H1 (cell line): ENCODE measurements at regions not wholly inside any gene's neighbourhood (a gene's known extent, or its start where the extent isn't known, plus 50 kb on each side); places are given as distances from the start of the nearest gene placed in this dataset.

Experiments
- CTCF ChIA-PET: fragments of 300-600 bp; sonication (Branson Sonifier 250); formaldehyde crosslinking; loops from one replicate; lab custom pipeline; 2021; ENCODE audit not compliant: partially characterized antibody; lab: Charles Lee
- POLR2A ChIA-PET: fragments of 300-600 bp; sonication (Branson Sonifier 250); formaldehyde crosslinking; loops from one replicate; lab custom pipeline; 2021; ENCODE audit warnings: inconsistent platforms; ENCODE audit not compliant: partially characterized antibody; lab: Charles Lee
- DNase-seq, 2 experiments: peaks; one replicate each; pipeline versions ENCODE4 v3.0.0 to v3.0.0-alpha.2; 2010 to 2022; ENCODE audit warnings: low spot score in 2 of 2, low read depth in 1 of 2, mixed read lengths in 1 of 2
- FAIRE-seq: peaks from 2 replicates; lab custom pipeline; 2011; peaks lifted over from hg19 to GRCh38; lab: Jason Lieb, UNC
- H2AFZ ChIP-seq: 2 replicates; pipeline ENCODE4 v1.8.1; 2012; ENCODE audit warnings: low read length, inconsistent platforms
- H2AK5ac ChIP-seq: 2 replicates; pipeline ENCODE4 v1.6.1; 2013; ENCODE audit warnings: low read depth, low read length
- H2BK120ac ChIP-seq: replicated peaks from 2 replicates; pipeline ENCODE3; 2013; ENCODE audit warnings: low read depth, low read length, inconsistent platforms
- H2BK12ac ChIP-seq: 2 replicates; pipeline ENCODE4 v1.6.1; 2013; ENCODE audit warnings: low read depth, low read length
- H2BK15ac ChIP-seq: 2 replicates; pipeline ENCODE4 v1.6.1; 2013; ENCODE audit warnings: low read length
- H2BK20ac ChIP-seq: 2 replicates; pipeline ENCODE4 v1.6.1; 2013; ENCODE audit warnings: low read length
- H2BK5ac ChIP-seq: 2 replicates; pipeline ENCODE4 v1.6.1; 2013; ENCODE audit warnings: low read depth, low read length
- H3K14ac ChIP-seq: 2 replicates; pipeline ENCODE4 v1.6.1; 2013; ENCODE audit warnings: inconsistent platforms; ENCODE audit not compliant: insufficient read length
- H3K18ac ChIP-seq: 2 replicates; pipeline ENCODE4 v1.6.1; 2013; ENCODE audit warnings: low read length; ENCODE audit errors: extremely low read depth
- H3K23ac ChIP-seq: 2 replicates; pipeline ENCODE4 v1.6.1; 2013; ENCODE audit warnings: inconsistent platforms; ENCODE audit not compliant: insufficient read length
- H3K23me2 ChIP-seq: 2 replicates; pipeline ENCODE4 v1.6.1; 2013; ENCODE audit warnings: low read depth, low read length
- H3K27ac ChIP-seq: 2 replicates; pipeline ENCODE4 v1.6.1; 2011; ENCODE audit warnings: low read depth, low read length, inconsistent platforms
- H3K27me3 ChIP-seq, 4 experiments: replicated peaks in 1 of 4; 1 replicate in 1 of 4; 2 replicates in 3 of 4; pipeline versions ENCODE4 v1.6.1 to v1.8.1; 2011 to 2013; ENCODE audit warnings: low read length in 3 of 4, mild to moderate bottlenecking in 3 of 4, inconsistent platforms in 2 of 4, mixed read lengths in 2 of 4, moderate library complexity in 1 of 4; ENCODE audit not compliant: control insufficient read depth in 3 of 4, insufficient read depth in 3 of 4; ENCODE audit errors: extremely low read depth in 1 of 4
- H3K36me3 ChIP-seq, 4 experiments: 2 replicates each; pipeline versions ENCODE4 v1.6.1 to v1.8.1; 2011 to 2013; ENCODE audit warnings: mild to moderate bottlenecking in 4 of 4, low read length in 3 of 4, moderate library complexity in 2 of 4, control low read depth in 1 of 4, inconsistent platforms in 1 of 4; ENCODE audit not compliant: insufficient read depth in 4 of 4, control insufficient read depth in 2 of 4
- H3K4ac ChIP-seq: replicated peaks from 2 replicates; pipeline ENCODE3; 2013; ENCODE audit warnings: low read length, low read depth, mixed read lengths, inconsistent platforms; ENCODE audit not compliant: insufficient read length
- H3K4me1 ChIP-seq, 4 experiments: replicated peaks in 1 of 4; 1 replicate in 1 of 4; 2 replicates in 3 of 4; pipeline versions ENCODE4 v1.6.1 to v1.8.1; 2011 to 2013; ENCODE audit warnings: low read length in 3 of 4, inconsistent platforms in 2 of 4, mixed read lengths in 1 of 4; ENCODE audit not compliant: insufficient read depth in 4 of 4, control insufficient read depth in 3 of 4
- H3K4me2 ChIP-seq, 2 experiments: 2 replicates each; pipeline versions ENCODE4 v1.6.1 to v1.8.1; 2011 to 2013; ENCODE audit warnings: low read depth in 2 of 2, low read length in 2 of 2, control low read depth in 1 of 2, inconsistent platforms in 1 of 2, mild to moderate bottlenecking in 1 of 2; ENCODE audit not compliant: insufficient read depth in 1 of 2
- H3K4me3 ChIP-seq, 4 experiments: fragments of 200-600, 300-600 bp in 1 of 4; sonication (generic), shearing (Covaris generic), sonication (Bioruptor Twin) in 1 of 4; 2 replicates each; pipeline versions ENCODE4 v1.5.1 to v1.8.1; 2011 to 2016; ENCODE audit warnings: low read length in 4 of 4, low read depth in 3 of 4, control low read depth in 2 of 4, inconsistent platforms in 2 of 4, mild to moderate bottlenecking in 2 of 4, mixed read lengths in 1 of 4, moderate library complexity in 1 of 4; ENCODE audit not compliant: insufficient read depth in 2 of 4; ENCODE audit errors: extremely low read depth in 1 of 4
- H3K56ac ChIP-seq: replicated peaks from 2 replicates; pipeline ENCODE3; 2013; ENCODE audit warnings: low read depth, mild to moderate bottlenecking, mixed read lengths, low read length, inconsistent platforms; ENCODE audit not compliant: insufficient read length
- H3K79me1 ChIP-seq: 2 replicates; pipeline ENCODE4 v1.6.1; 2013; ENCODE audit warnings: low read depth, low read length, control low read depth
- H3K79me2 ChIP-seq, 2 experiments: 2 replicates each; pipeline versions ENCODE4 v1.6.1 to v1.8.1; 2012 to 2013; ENCODE audit warnings: low read length in 2 of 2, mild to moderate bottlenecking in 2 of 2, inconsistent platforms in 1 of 2; ENCODE audit not compliant: insufficient read depth in 2 of 2, control insufficient read depth in 1 of 2
- H3K9ac ChIP-seq, 4 experiments: replicated peaks in 1 of 4; 1 replicate in 1 of 4; 2 replicates in 3 of 4; pipeline versions ENCODE4 v1.6.1 to v1.8.1; 2011 to 2013; ENCODE audit warnings: low read depth in 3 of 4, low read length in 3 of 4, control low read depth in 2 of 4, mild to moderate bottlenecking in 2 of 4, moderate library complexity in 2 of 4, inconsistent platforms in 1 of 4; ENCODE audit errors: extremely low read depth in 1 of 4
- H3K9me3 ChIP-seq, 2 experiments: 2 replicates each; pipeline versions ENCODE4 v1.6.1 to v1.8.1; 2012 to 2013; ENCODE audit warnings: mild to moderate bottlenecking in 2 of 2, moderate library complexity in 2 of 2, control low read depth in 1 of 2, inconsistent platforms in 1 of 2, low read depth in 1 of 2, low read length in 1 of 2, mixed read lengths in 1 of 2; ENCODE audit not compliant: insufficient read depth in 2 of 2
- H4K20me1 ChIP-seq, 2 experiments: replicated peaks in 1 of 2; 2 replicates each; pipeline versions ENCODE3 to v1.8.1; 2011 to 2013; ENCODE audit warnings: inconsistent platforms in 2 of 2, low read length in 2 of 2, mild to moderate bottlenecking in 1 of 2; ENCODE audit not compliant: insufficient read depth in 2 of 2, control insufficient read depth in 1 of 2
- H4K5ac ChIP-seq: 2 replicates; pipeline ENCODE4 v1.6.1; 2013; ENCODE audit warnings: low read length, low read depth, mixed read lengths, inconsistent platforms; ENCODE audit not compliant: insufficient read length
- H4K8ac ChIP-seq: 2 replicates; pipeline ENCODE4 v1.8.0; 2013; ENCODE audit warnings: mild to moderate bottlenecking, moderate library complexity, low read length, inconsistent platforms; ENCODE audit not compliant: insufficient read depth; ENCODE audit errors: extremely low read depth
- H4K91ac ChIP-seq: replicated peaks from 2 replicates; pipeline ENCODE3; 2013; ENCODE audit warnings: low read length, mixed read lengths, inconsistent platforms; ENCODE audit not compliant: insufficient read length
- TAF7 ChIP-seq: optimal IDR thresholded peaks from 2 replicates; pipeline ENCODE3; 2011; ENCODE audit warnings: low read depth, mild to moderate bottlenecking, inconsistent platforms, low read length, moderate library complexity, borderline replicate concordance

GRCh38 chr2:222774941-222775340 lies 85.9 kb upstream of the ACSL3 start:
- Histone ChIP-seq H3K9ac (no peak overlapping the region), H2BK15ac (no peak overlapping the region)
- no peak for TF ChIP-seq TAF7
- TF ChIP-seq, all 59 proteins: peak for 0
- ChIA-PET POLR2A (no interaction called here), CTCF (no interaction called here)
- peaks cover 0 to 4% (median 0%) of the 10 kb centered on the region in 4 experiments; a peak in 1 of 7 replicates for H3K4me1 ChIP-seq
- H3K4ac ChIP-seq: no peak overlapping the region
- H4K5ac ChIP-seq: no peak overlapping the region
- no peak overlapping the region for H3K56ac ChIP-seq
- no peak overlapping the region for H4K8ac ChIP-seq
- H3K23ac ChIP-seq: no peak overlapping the region
- H3K27ac ChIP-seq: no peak overlapping the region
- no peak overlapping the region for H2AK5ac ChIP-seq
- no peaks in the 10 kb centered on the region for H3K79me2 ChIP-seq
- no peak for FAIRE-seq
- H3K36me3 ChIP-seq: no peaks in the 10 kb centered on the region
- DNase-seq: no peak
- H2BK120ac ChIP-seq: no peak overlapping the region
- no peak overlapping the region for H2AFZ ChIP-seq
- H2BK5ac ChIP-seq: no peak overlapping the region
- H3K79me1 ChIP-seq: no peaks in the 10 kb centered on the region
- H4K91ac ChIP-seq: no peak overlapping the region
- H3K18ac ChIP-seq: no peak overlapping the region
- no peaks in the 10 kb centered on the region for H3K27me3 ChIP-seq
- H3K4me3 ChIP-seq: no peak overlapping the region
- no peak overlapping the region for H3K14ac ChIP-seq
- H3K23me2 ChIP-seq: peaks cover 5% of the 10 kb centered on the region; the same call in 1 of the 2 replicates
- no peak overlapping the region for H3K4me2 ChIP-seq
- no peaks in the 10 kb centered on the region for H3K9me3 ChIP-seq
- H2BK12ac ChIP-seq: no peak overlapping the region
- peaks cover 0 to 3% of the 10 kb centered on the region in 2 experiments for H4K20me1 ChIP-seq
- no peak overlapping the region for H2BK20ac ChIP-seq
